Osteoblast (primary cell): ENCODE measurements at regions not wholly inside any gene's neighbourhood (a gene's known extent, or its start where the extent isn't known, plus 50 kb on each side); places are given as distances from the start of the nearest gene placed in this dataset.
"Not testable (repeated sequence)": the region's sequence is repeated elsewhere in the genome, so short reads cannot be mapped to it uniquely, and the experiment has no call there.

ENCODE experiments used
- DNase-seq: peaks from one replicate; pipeline ENCODE4 v3.0.0; 2011; ENCODE audit warnings: low spot score, mixed read lengths; ENCODE audit not compliant: insufficient read length; ENCODE audit errors: missing footprints
- H2AFZ ChIP-seq: 2 replicates; pipeline ENCODE4 v1.6.0; 2011; ENCODE audit warnings: mild to moderate bottlenecking, low read length
- H3K27ac ChIP-seq: 2 replicates; pipeline ENCODE4 v1.5.1; 2011; ENCODE audit warnings: mild to moderate bottlenecking, low read depth, low read length, moderate library complexity
- H3K27me3 ChIP-seq: 2 replicates; pipeline ENCODE4 v1.6.0; 2012; ENCODE audit warnings: mild to moderate bottlenecking, control low read depth, inconsistent platforms, low read length, moderate library complexity; ENCODE audit not compliant: insufficient read depth
- H3K36me3 ChIP-seq: 2 replicates; pipeline ENCODE4 v1.5.1; 2011; ENCODE audit warnings: mild to moderate bottlenecking, low read length, control low read depth, moderate library complexity; ENCODE audit not compliant: insufficient read depth
- H3K4me1 ChIP-seq: 2 replicates; pipeline ENCODE4 v1.5.1; 2011; ENCODE audit warnings: mild to moderate bottlenecking, low read length, control low read depth, moderate library complexity; ENCODE audit not compliant: insufficient read depth
- H3K4me2 ChIP-seq: 2 replicates; pipeline ENCODE4 v1.6.0; 2011; ENCODE audit warnings: mild to moderate bottlenecking, low read length; ENCODE audit not compliant: insufficient read depth
- H3K4me3 ChIP-seq: fragments of 200-600 bp; sonication (generic); 3 replicates; pipeline ENCODE4 v1.5.1; 2012; ENCODE audit warnings: mild to moderate bottlenecking, low read length, inconsistent platforms; ENCODE audit not compliant: insufficient read depth
- H3K79me2 ChIP-seq: 2 replicates; pipeline ENCODE4 v1.6.0; 2012; ENCODE audit warnings: mild to moderate bottlenecking, low read length, control low read depth, inconsistent platforms; ENCODE audit not compliant: insufficient read depth
- H3K9me3 ChIP-seq: 2 replicates; pipeline ENCODE4 v1.5.1; 2011; ENCODE audit warnings: low read depth, low read length, control low read depth
- H4K20me1 ChIP-seq: 2 replicates; pipeline ENCODE4 v1.6.0; 2012; ENCODE audit warnings: mild to moderate bottlenecking, low read length, control low read depth; ENCODE audit not compliant: insufficient read depth
- TF ChIP-seq, protein P1 (sequence below): IDR thresholded peaks from 2 replicates; pipeline ENCODE4 v1.5.1; 2011; ENCODE audit warnings: mild to moderate bottlenecking, low read depth, low read length, moderate library complexity; ENCODE audit errors: extremely low read depth

GRCh38 chr10:22783807-22784206 is 69.4 kb upstream of the PIP4K2A start:
- H3K9me3 ChIP-seq: no peaks in the 10 kb centered on the region
- H3K4me3 ChIP-seq: no peak overlapping the region
- H3K4me2 ChIP-seq: no peak overlapping the region
- no peaks in the 10 kb centered on the region for H4K20me1 ChIP-seq
- no peak for DNase-seq
- no peaks in the 10 kb centered on the region for H3K79me2 ChIP-seq
- TF ChIP-seq, protein P1, sequence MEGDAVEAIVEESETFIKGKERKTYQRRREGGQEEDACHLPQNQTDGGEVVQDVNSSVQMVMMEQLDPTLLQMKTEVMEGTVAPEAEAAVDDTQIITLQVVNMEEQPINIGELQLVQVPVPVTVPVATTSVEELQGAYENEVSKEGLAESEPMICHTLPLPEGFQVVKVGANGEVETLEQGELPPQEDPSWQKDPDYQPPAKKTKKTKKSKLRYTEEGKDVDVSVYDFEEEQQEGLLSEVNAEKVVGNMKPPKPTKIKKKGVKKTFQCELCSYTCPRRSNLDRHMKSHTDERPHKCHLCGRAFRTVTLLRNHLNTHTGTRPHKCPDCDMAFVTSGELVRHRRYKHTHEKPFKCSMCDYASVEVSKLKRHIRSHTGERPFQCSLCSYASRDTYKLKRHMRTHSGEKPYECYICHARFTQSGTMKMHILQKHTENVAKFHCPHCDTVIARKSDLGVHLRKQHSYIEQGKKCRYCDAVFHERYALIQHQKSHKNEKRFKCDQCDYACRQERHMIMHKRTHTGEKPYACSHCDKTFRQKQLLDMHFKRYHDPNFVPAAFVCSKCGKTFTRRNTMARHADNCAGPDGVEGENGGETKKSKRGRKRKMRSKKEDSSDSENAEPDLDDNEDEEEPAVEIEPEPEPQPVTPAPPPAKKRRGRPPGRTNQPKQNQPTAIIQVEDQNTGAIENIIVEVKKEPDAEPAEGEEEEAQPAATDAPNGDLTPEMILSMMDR: no peak
- H2AFZ ChIP-seq: no peak overlapping the region
- H3K36me3 ChIP-seq: no peaks in the 10 kb centered on the region
- H3K4me1 ChIP-seq: no peaks in the 10 kb centered on the region
- H3K27ac ChIP-seq: no peak overlapping the region
- H3K27me3 ChIP-seq: no peaks in the 10 kb centered on the region

DNA sequence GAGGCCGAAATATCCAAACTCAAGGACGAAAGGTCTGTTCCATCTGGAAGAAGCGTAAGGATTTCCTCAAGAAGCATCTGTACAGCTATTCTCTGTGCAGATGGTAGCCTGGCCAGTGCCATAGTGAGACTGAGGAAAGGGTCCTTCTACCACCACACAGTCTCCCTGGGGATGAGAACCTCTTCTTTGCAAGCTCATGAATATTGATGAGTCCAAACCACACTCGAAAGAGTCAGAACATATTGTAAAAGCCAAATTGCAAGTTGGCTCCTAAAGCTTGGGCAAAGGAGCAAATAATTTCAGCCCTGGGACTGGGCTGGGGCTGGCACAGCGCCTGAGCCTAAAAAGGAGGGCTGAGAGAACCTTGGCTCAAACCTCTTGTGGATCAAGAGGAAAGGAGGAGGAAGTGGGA is 66.1 kb upstream of the PIP4K2A start:
- peaks cover 4% of the 10 kb centered on the region for H3K9me3 ChIP-seq
- no peak for DNase-seq

DNA sequence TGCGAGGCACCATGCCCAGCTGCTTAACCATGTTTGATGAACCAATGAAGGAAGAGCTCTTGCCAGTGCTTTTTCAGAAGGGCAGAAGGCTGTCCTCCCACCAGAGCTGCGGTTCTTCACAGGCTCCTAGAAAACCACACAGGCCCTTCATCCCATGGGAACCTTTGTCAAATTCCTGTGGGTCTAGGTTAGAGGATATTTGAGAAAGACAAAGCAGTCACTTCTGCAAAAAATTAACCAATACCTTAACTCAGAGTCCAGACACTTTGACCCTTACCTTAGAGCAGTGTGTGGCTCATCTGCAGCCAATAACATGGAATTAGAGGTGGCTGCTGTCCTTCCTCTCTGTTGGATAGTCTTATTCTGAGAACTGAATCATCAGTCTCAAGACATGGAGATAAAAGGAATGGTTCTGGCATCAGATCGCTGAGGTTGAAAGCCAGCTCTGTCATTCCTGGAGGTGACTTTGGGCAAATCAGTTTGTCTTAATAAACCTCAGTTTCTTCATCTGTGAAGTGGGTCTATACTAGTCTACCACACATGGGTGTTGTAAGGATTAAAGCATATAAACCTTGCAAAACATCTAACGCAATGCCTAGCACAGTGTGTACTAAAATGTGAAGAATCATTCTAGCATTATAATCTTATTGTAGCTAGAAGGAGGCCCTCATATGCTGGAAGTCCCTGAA is 65.1 kb upstream of the PIP4K2A start:
- H4K20me1 ChIP-seq: no peaks in the 10 kb centered on the region
- no peak overlapping the region for H3K27ac ChIP-seq
- H3K36me3 ChIP-seq: no peaks in the 10 kb centered on the region
- H3K4me2 ChIP-seq: no peak overlapping the region
- no peak overlapping the region for H2AFZ ChIP-seq
- peaks cover 4% of the 10 kb centered on the region for H3K9me3 ChIP-seq
- H3K79me2 ChIP-seq: no peaks in the 10 kb centered on the region
- H3K27me3 ChIP-seq: no peaks in the 10 kb centered on the region
- H3K4me1 ChIP-seq: no peaks in the 10 kb centered on the region
- TF ChIP-seq, protein P1: no peak
- no peak for DNase-seq
- H3K4me3 ChIP-seq: no peak overlapping the region

More for the DNA sequence above, 66.1 kb upstream of the PIP4K2A start:
- no peak overlapping the region for H3K4me2 ChIP-seq
- H3K4me1 ChIP-seq: no peaks in the 10 kb centered on the region
- H4K20me1 ChIP-seq: no peaks in the 10 kb centered on the region
- TF ChIP-seq, protein P1: no peak
- H3K79me2 ChIP-seq: no peaks in the 10 kb centered on the region
- H3K27me3 ChIP-seq: no peaks in the 10 kb centered on the region
- no peak overlapping the region for H3K4me3 ChIP-seq
- H3K36me3 ChIP-seq: no peaks in the 10 kb centered on the region
- no peak overlapping the region for H2AFZ ChIP-seq
- no peak overlapping the region for H3K27ac ChIP-seq

DNA sequence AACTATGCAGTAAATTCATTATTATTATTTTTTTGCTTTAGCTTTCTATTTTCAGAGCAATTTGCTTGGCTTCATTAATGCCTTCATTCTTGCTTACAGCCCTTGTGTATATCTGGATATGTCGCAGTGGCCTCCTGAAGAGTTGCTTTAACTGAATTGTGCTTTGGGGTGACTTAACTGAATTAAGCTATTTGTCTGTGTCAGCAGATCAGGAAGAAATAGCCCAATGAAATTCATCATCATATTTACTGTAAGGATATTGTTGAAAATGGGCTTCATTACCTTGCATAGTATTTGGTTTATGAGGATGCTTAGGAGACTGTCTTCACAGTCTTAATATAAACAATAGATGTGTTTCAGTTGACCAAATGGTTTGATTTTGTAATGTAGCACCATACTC is 59.7 kb upstream of the PIP4K2A start:
- H2AFZ ChIP-seq: no peak overlapping the region
- H3K27me3 ChIP-seq: no peaks in the 10 kb centered on the region
- no peaks in the 10 kb centered on the region for H3K4me1 ChIP-seq
- H3K4me3 ChIP-seq: no peak overlapping the region
- no peak for DNase-seq
- no peaks in the 10 kb centered on the region for H4K20me1 ChIP-seq
- no peak overlapping the region for H3K27ac ChIP-seq
- no peak overlapping the region for H3K4me2 ChIP-seq
- TF ChIP-seq, protein P1: no peak
- H3K79me2 ChIP-seq: no peaks in the 10 kb centered on the region
- H3K36me3 ChIP-seq: no peaks in the 10 kb centered on the region
- peaks cover 4% of the 10 kb centered on the region for H3K9me3 ChIP-seq

DNA sequence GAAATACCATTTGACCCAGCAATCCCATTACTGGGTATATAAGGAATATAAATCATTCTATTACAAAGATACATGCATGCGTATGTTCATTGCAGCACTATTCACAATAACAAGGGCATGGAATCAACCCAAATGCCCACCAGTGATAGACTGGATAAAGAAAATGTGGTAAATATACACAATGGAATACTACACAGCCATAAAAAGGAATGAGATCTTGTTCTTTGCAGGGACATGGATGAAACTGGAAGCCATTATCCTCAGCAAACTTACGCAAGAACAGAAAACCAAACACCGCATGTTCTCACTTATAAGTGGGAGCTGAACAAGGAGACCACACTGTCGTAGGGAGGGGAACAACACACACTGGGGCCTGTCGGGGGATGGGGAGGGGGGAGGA is 57.3 kb upstream of the PIP4K2A start:
- not testable (repeated sequence) for H2AFZ ChIP-seq, H3K9me3 ChIP-seq, H3K36me3 ChIP-seq, H3K4me1 ChIP-seq, H3K27ac ChIP-seq, H4K20me1 ChIP-seq, H3K27me3 ChIP-seq, DNase-seq, H3K79me2 ChIP-seq, H3K4me3 ChIP-seq, H3K4me2 ChIP-seq
